Thyroid gland (tissue), 4 donors: ENCODE measurements at regions not wholly inside any gene's neighbourhood (a gene's known extent, or its start where the extent isn't known, plus 50 kb on each side); places are given as distances from the start of the nearest gene placed in this dataset.

ENCODE experiments used
- CTCF ChIP-seq, 6 experiments: fragments of 200-600 bp in 3 of 6; fragments of 450-650 bp in 3 of 6; sonication (generic) in 3 of 6; IDR thresholded peaks; one replicate each; pipeline ENCODE4 v1.5.1; 2016 to 2019; ENCODE audit warnings: antibody characterized with exemption in 6 of 6, mild to moderate bottlenecking in 2 of 6, inconsistent platforms in 1 of 6, moderate library complexity in 1 of 6
- POLR2A ChIP-seq, 2 donors: fragments of 450-650 bp; IDR thresholded peaks; one replicate each; pipeline ENCODE4 v1.6.1; 2017; ENCODE audit warnings: antibody characterized with exemption in 2 of 2, mild to moderate bottlenecking in 2 of 2, moderate library complexity in 1 of 2

- TF ChIP-seq POLR2A (IDR thresholded peaks at IDR 0.05) (no peak), CTCF (IDR thresholded peaks at IDR 0.05) (no peak)
These were observed 102.9 kb downstream of the OR2B2 start for GRCh38 chr6:27809067-27809938.
